GM12878 (cell line): ENCODE measurements at regions not wholly inside any gene's neighbourhood (a gene's known extent, or its start where the extent isn't known, plus 50 kb on each side); places are given as distances from the start of the nearest gene placed in this dataset.

Experiments used
- ATAC-seq: fragments of 200-7000 bp; cut with Tn5 transposase; 3 replicates; pipeline ENCODE4 v1.9.1; 2020; ENCODE audit warnings: mild to moderate bottlenecking, moderate library complexity
- BruUV-seq: library from RNA; stranded (reverse); fragments of 400-500 nt; replicated peaks from 2 replicates; lab custom pipeline; 2021; lab: Mats Ljungman, UMichigan
- CTCF ChIA-PET: fragments of 300-600 bp; sonication (Branson Sonifier 250); formaldehyde crosslinking; extraction: SDS; loops from one replicate; lab custom pipeline; 2021; ENCODE audit warnings: inconsistent platforms; lab: Yijun Ruan, JAX
- POLR2A ChIA-PET: fragments of 350-600 bp; formaldehyde crosslinking; extraction: SDS; loops from one replicate; lab custom pipeline; 2021; ENCODE audit warnings: inconsistent platforms; lab: Charles Lee
- RAD21 ChIA-PET: fragments of 300-600 bp; sonication (Branson Sonifier 250); formaldehyde crosslinking; loops from one replicate; lab custom pipeline; 2023; ENCODE audit warnings: antibody characterized with exemption; ENCODE audit not compliant: unreplicated experiment; lab: Charles Lee
- SMC1A ChIA-PET: fragments of 300-600 bp; sonication (Branson Sonifier 250); formaldehyde crosslinking; loops from one replicate; lab custom pipeline; 2023; ENCODE audit not compliant: unreplicated experiment, uncharacterized antibody; lab: Charles Lee
- DNase-seq: peaks from one replicate; pipeline ENCODE4 v3.0.0-alpha.2; 2011; ENCODE audit warnings: low read depth, low spot score
- FAIRE-seq: peaks from 3 replicates; lab custom pipeline; 2011; peaks lifted over from hg19 to GRCh38; lab: Jason Lieb, UNC
- H2AFZ ChIP-seq: 2 replicates; pipeline ENCODE4 v1.6.0; 2011; ENCODE audit warnings: low read depth, low read length, control low read depth; ENCODE audit not compliant: control insufficient read depth
- H3K27ac ChIP-seq: 2 replicates; pipeline ENCODE4 v1.5.1; 2011; ENCODE audit warnings: control low read depth; ENCODE audit not compliant: control insufficient read depth, insufficient read depth
- H3K27me3 ChIP-seq, 2 experiments: replicated peaks in 1 of 2; 2 replicates each; pipeline versions ENCODE4 v1.6.0 to v1.6.1; 2011; ENCODE audit warnings: low read length in 1 of 2; ENCODE audit not compliant: control insufficient read depth in 2 of 2, insufficient read depth in 2 of 2
- H3K36me3 ChIP-seq, 2 experiments: 2 replicates each; pipeline ENCODE4 v1.5.1; 2011; ENCODE audit warnings: low read length in 1 of 2; ENCODE audit not compliant: control insufficient read depth in 2 of 2, insufficient read depth in 2 of 2
- H3K4me1 ChIP-seq: 2 replicates; pipeline ENCODE4 v1.6.1; 2011; ENCODE audit warnings: mild to moderate bottlenecking, low read length, moderate library complexity, mixed read lengths; ENCODE audit not compliant: control insufficient read depth, insufficient read depth
- H3K4me2 ChIP-seq: 2 replicates; pipeline ENCODE4 v1.6.0; 2011; ENCODE audit warnings: control low read depth; ENCODE audit not compliant: control insufficient read depth, insufficient read depth
- H3K4me3 ChIP-seq: fragments of 200-600 bp; sonication (generic); 2 replicates; pipeline ENCODE4 v1.5.1; 2016
- H3K79me2 ChIP-seq: 2 replicates; pipeline ENCODE4 v1.6.0; 2011; ENCODE audit warnings: low read length; ENCODE audit not compliant: control insufficient read depth, insufficient read depth
- H3K9ac ChIP-seq: 2 replicates; pipeline ENCODE4 v1.8.0; 2011; ENCODE audit warnings: low read length, control low read depth, mixed read lengths; ENCODE audit not compliant: control insufficient read depth, insufficient read depth
- H3K9me3 ChIP-seq: replicated peaks from 3 replicates; pipeline ENCODE4 v1.5.1; 2011; ENCODE audit warnings: mild to moderate bottlenecking, low read length; ENCODE audit not compliant: control insufficient read depth, insufficient read depth
- H4K20me1 ChIP-seq: 2 replicates; pipeline ENCODE4 v1.6.0; 2011; ENCODE audit not compliant: control insufficient read depth, insufficient read depth
- GABPA ChIP-seq: IDR thresholded peaks from 2 replicates; pipeline ENCODE4 v1.6.1; 2014; ENCODE audit warnings: antibody characterized with exemption, low read depth, mild to moderate bottlenecking, inconsistent platforms
- MEF2B ChIP-seq: fragments of 450-650 bp; IDR thresholded peaks from 2 replicates; pipeline ENCODE4 v1.6.1; 2018; ENCODE audit warnings: mild to moderate bottlenecking, moderate library complexity; ENCODE audit not compliant: partially characterized antibody, poor library complexity, severe bottlenecking
- MTA3 ChIP-seq: IDR thresholded peaks from 2 replicates; pipeline ENCODE4 v1.6.1; 2012; ENCODE audit warnings: low read length, inconsistent platforms, borderline replicate concordance
- WGBS: methylation state at CpG from one replicate; pipeline ENCODE4 v1.1.6; 2016; ENCODE audit warnings: low lambda C conversion rate; ENCODE audit not compliant: insufficient replicate concordance, insufficient coverage; ENCODE audit errors: missing lambda C conversion rate; 5-methylcytosine and 5-hydroxymethylcytosine counted together
- in situ Hi-C: fragments of 300-500 bp; cut with MboI; formaldehyde crosslinking; loops from 9 replicates; pipeline ENCODE4 v1.14.3; 2018; ENCODE audit warnings: mixed read lengths
- intact Hi-C: fragments of 100-400 bp; cut with micrococcal nuclease; formaldehyde crosslinking; loops from one replicate; pipeline ENCODE4 v1.14.2; 2022; ENCODE audit not compliant: unreplicated experiment
- TF ChIP-seq, protein P1 (sequence below): fragments of 450-650 bp; IDR thresholded peaks from 2 replicates; pipeline ENCODE4 v1.6.1; 2017; ENCODE audit warnings: mild to moderate bottlenecking, moderate library complexity

DNA sequence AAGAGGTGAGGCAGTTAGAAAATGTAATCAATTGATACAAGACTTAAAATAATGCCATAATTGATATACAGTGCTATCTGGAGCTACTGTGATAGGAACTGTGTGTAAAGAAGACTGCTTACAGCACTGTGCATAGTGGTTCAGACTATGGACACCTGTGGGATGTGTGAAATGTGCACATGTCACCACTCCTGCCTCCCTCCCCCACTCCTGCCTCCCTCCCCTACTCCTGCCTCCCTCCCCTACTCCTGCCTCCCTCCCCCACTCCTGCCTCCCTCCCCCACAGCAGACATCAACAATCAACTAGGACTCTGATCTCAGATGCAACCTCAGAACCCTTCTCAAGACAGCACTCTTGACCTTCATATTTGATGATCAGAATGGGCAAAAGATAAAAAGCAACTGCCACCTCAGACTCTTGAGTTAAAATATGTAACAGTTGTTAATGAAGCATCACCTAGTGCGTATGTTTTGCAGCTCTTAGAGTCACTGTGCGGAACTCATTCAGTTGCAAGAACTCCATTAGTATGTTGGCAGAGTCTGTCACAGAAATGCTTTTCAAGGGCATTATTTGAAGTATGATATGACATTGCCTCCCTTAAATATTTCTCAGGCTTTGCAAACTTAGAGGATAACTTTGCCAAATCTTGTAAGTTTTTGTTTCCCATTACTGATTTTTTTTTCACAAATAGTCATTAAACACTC lies 255.2 kb upstream of the DDHD1 start (continued):
- TF ChIP-seq, protein P1, sequence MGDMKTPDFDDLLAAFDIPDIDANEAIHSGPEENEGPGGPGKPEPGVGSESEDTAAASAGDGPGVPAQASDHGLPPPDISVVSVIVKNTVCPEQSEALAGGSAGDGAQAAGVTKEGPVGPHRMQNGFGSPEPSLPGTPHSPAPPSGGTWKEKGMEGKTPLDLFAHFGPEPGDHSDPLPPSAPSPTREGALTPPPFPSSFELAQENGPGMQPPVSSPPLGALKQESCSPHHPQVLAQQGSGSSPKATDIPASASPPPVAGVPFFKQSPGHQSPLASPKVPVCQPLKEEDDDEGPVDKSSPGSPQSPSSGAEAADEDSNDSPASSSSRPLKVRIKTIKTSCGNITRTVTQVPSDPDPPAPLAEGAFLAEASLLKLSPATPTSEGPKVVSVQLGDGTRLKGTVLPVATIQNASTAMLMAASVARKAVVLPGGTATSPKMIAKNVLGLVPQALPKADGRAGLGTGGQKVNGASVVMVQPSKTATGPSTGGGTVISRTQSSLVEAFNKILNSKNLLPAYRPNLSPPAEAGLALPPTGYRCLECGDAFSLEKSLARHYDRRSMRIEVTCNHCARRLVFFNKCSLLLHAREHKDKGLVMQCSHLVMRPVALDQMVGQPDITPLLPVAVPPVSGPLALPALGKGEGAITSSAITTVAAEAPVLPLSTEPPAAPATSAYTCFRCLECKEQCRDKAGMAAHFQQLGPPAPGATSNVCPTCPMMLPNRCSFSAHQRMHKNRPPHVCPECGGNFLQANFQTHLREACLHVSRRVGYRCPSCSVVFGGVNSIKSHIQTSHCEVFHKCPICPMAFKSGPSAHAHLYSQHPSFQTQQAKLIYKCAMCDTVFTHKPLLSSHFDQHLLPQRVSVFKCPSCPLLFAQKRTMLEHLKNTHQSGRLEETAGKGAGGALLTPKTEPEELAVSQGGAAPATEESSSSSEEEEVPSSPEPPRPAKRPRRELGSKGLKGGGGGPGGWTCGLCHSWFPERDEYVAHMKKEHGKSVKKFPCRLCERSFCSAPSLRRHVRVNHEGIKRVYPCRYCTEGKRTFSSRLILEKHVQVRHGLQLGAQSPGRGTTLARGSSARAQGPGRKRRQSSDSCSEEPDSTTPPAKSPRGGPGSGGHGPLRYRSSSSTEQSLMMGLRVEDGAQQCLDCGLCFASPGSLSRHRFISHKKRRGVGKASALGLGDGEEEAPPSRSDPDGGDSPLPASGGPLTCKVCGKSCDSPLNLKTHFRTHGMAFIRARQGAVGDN, result no peak
- no peak for TF ChIP-seq MEF2B

DNA sequence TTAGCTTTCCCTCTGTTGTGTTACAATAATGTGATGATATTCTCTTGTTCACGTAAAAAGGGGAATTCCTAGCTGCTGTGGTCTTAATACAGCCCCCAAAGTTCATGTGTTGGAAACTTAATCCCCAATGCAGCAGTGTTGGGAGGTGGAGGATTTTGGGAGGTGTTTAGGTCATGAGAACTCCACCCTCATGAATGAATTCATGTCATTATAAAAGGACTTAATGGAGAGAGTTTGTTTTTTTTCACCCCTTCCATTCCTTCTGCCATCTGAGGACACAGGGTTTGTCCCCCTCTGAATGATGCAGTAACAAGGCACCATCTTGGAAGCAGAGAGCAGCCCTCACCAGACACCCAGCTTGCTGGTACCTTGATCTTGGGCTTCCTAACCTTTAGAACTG lies 253.4 kb upstream of the DDHD1 start:
- H3K4me1 ChIP-seq, result no peaks in the 10 kb centered on the region
- no peak for ATAC-seq
- no TSS peak for BruUV-seq

More for the DNA sequence above, 253.4 kb upstream of the DDHD1 start:
- no peak overlapping the region for H3K4me2 ChIP-seq
- TF ChIP-seq MTA3 (no peak), GABPA (no peak)
- H2AFZ ChIP-seq, result no peak overlapping the region
- CTCF ChIA-PET, result no interaction called here
- H3K9me3 ChIP-seq, result no peaks in the 10 kb centered on the region
- FAIRE-seq, result no peak
- no peak overlapping the region for H3K4me3 ChIP-seq
- in situ Hi-C loops, result no loop called here
- H4K20me1 ChIP-seq, result no peaks in the 10 kb centered on the region
- no peaks in the 10 kb centered on the region for H3K27me3 ChIP-seq
- SMC1A ChIA-PET, result no interaction called here
- POLR2A ChIA-PET, result no interaction called here
- no peak overlapping the region for H3K27ac ChIP-seq
- H3K9ac ChIP-seq, result no peak overlapping the region
- RAD21 ChIA-PET, result no interaction called here
- no peaks in the 10 kb centered on the region for H3K79me2 ChIP-seq
- intact Hi-C loops, result no loop called here
- WGBS, result 4% methylated on average over 1 of the region's 1 CpG
- no peaks in the 10 kb centered on the region for H3K36me3 ChIP-seq
- DNase-seq, result no peak
